ENCODE measurements at regions not wholly inside any gene's neighbourhood (a gene's known extent, or its start where the extent isn't known, plus 50 kb on each side); places are given as distances from the start of the nearest gene placed in this dataset.

GRCh38 chr2:65921116-65921515 lies 488.7 kb upstream of the SPRED2 start:
- TF ChIP-seq CTCF (conservative IDR thresholded peaks at IDR 0.05) (no peak), ZFX (IDR thresholded peaks at IDR 0.05) (no peak)

Measured in C4-2B (cell line).